ENCODE measurements at regions not wholly inside any gene's neighbourhood (a gene's known extent, or its start where the extent isn't known, plus 50 kb on each side); places are given as distances from the start of the nearest gene placed in this dataset.

GRCh38 chr1:67973051-67973450, 77.4 kb downstream of the DIRAS3 start:
- intact Hi-C loops (cut with DNase I): no loop called here
- Histone ChIP-seq H3K27me3 (no peaks in the 10 kb centered on the region), H3K4me1 (no peaks in the 10 kb centered on the region), H3K27ac (no peak overlapping the region), H3K4me3 (no peak overlapping the region), H3K36me3 (no peaks in the 10 kb centered on the region), H3K9me3 (no peaks in the 10 kb centered on the region)
- ATAC-seq (no peak), DNase-seq (no peak)
- TF ChIP-seq CTCF (IDR thresholded peaks at IDR 0.05): no peak

GRCh38 chr1:67970088-67970487, 80.3 kb downstream of the DIRAS3 start:
- Histone ChIP-seq H3K36me3 (no peaks in the 10 kb centered on the region), H3K4me1 (no peaks in the 10 kb centered on the region), H3K9me3 (no peaks in the 10 kb centered on the region), H3K27me3 (no peaks in the 10 kb centered on the region), H3K27ac (no peak overlapping the region), H3K4me3 (no peak overlapping the region)
- 73 to 87% methylated on average over 2 of the region's 2 CpGs for WGBS, 2 donors
- ATAC-seq (no peak), DNase-seq (no peak)
- no peak for TF ChIP-seq CTCF (IDR thresholded peaks at IDR 0.05)
- intact Hi-C loops (cut with DNase I): no loop called here

- no peak for ATAC-seq
- intact Hi-C loops (cut with DNase I): no loop called here
- peaks cover 0 to 4% (median 0%) of the 10 kb centered on the region in 11 donors for H3K9me3 ChIP-seq
- 91 to 92% methylated on average over 2 of the region's 2 CpGs for WGBS, 2 donors
- DNase-seq: no peak
- no peak overlapping the region for H3K4me3 ChIP-seq
- H3K4me1 ChIP-seq: no peaks in the 10 kb centered on the region
- no peaks in the 10 kb centered on the region for H3K27me3 ChIP-seq
- no peak for TF ChIP-seq CTCF (IDR thresholded peaks at IDR 0.05)
- H3K36me3 ChIP-seq: no peaks in the 10 kb centered on the region
- no peak overlapping the region for H3K27ac ChIP-seq
These were observed 81.0 kb downstream of the DIRAS3 start for GRCh38 chr1:67969446-67969845.

- TF ChIP-seq CTCF (IDR thresholded peaks at IDR 0.05): no peak
- no peak overlapping the region for H3K4me3 ChIP-seq
- no peaks in the 10 kb centered on the region for H3K4me1 ChIP-seq
- H3K9me3 ChIP-seq: peaks cover 0 to 30% (median 9%) of the 10 kb centered on the region in 11 donors
- ATAC-seq (no peak), DNase-seq (no peak)
- no peaks in the 10 kb centered on the region for H3K36me3 ChIP-seq
- no peaks in the 10 kb centered on the region for H3K27me3 ChIP-seq
- no peak overlapping the region for H3K27ac ChIP-seq
- intact Hi-C loops (cut with DNase I): no loop called here
These were observed 83.8 kb downstream of the DIRAS3 start for GRCh38 chr1:67966666-67967009.

Measured in heart right ventricle (tissue), 16 donors.